SU-DHL-6 (cell line): ENCODE measurements at regions not wholly inside any gene's neighbourhood (a gene's known extent, or its start where the extent isn't known, plus 50 kb on each side); places are given as distances from the start of the nearest gene placed in this dataset.

Source experiments
- H2AFZ ChIP-seq: fragments of 200-600 bp; sonication (generic); 2 replicates; pipeline ENCODE4 v1.6.1; 2014; ENCODE audit warnings: low read depth, mild to moderate bottlenecking, moderate library complexity, mixed read lengths, antibody characterized with exemption, low read length; ENCODE audit not compliant: severe bottlenecking
- H3F3A ChIP-seq: fragments of 200-600 bp; shearing (Covaris generic); 2 replicates; pipeline ENCODE4 v1.6.0; 2016; ENCODE audit warnings: antibody characterized with exemption, mild to moderate bottlenecking; ENCODE audit not compliant: insufficient read depth
- H3K27ac ChIP-seq: fragments of 200-600 bp; sonication (generic); 2 replicates; pipeline ENCODE4 v1.5.1; 2016; ENCODE audit warnings: low read depth, mild to moderate bottlenecking, low read length, moderate library complexity, mixed read lengths
- H3K27me3 ChIP-seq: fragments of 200-600 bp; sonication (generic), shearing (Covaris generic); 2 replicates; pipeline ENCODE4 v1.6.0; 2014; ENCODE audit warnings: mild to moderate bottlenecking, low read length
- H3K36me3 ChIP-seq: fragments of 200-600 bp; sonication (generic); 2 replicates; pipeline ENCODE4 v1.6.1; 2014; ENCODE audit warnings: mild to moderate bottlenecking, low read length, mixed read lengths
- H3K4me2 ChIP-seq: fragments of 300-600, 200-600 bp; shearing (Covaris generic), sonication (generic); 2 replicates; pipeline ENCODE4 v1.6.0; 2014; ENCODE audit warnings: low read length, low read depth, mild to moderate bottlenecking; ENCODE audit not compliant: poor library complexity, severe bottlenecking
- H3K4me3 ChIP-seq: fragments of 200-600 bp; sonication (generic); 2 replicates; pipeline ENCODE4 v1.5.1; 2014; ENCODE audit warnings: antibody characterized with exemption, low read length, mild to moderate bottlenecking, mixed read lengths; ENCODE audit not compliant: insufficient read depth, poor library complexity, severe bottlenecking
- H3K79me2 ChIP-seq: fragments of 200-600 bp; sonication (generic); 2 replicates; pipeline ENCODE4 v1.6.1; 2014; ENCODE audit warnings: mild to moderate bottlenecking, low read length, moderate library complexity; ENCODE audit not compliant: insufficient read depth
- H3K9ac ChIP-seq: fragments of 200-600 bp; sonication (generic); 2 replicates; pipeline ENCODE4 v1.7.0; 2014; ENCODE audit warnings: mild to moderate bottlenecking, low read length
- H3K9me2 ChIP-seq: fragments of 200-600 bp; sonication (generic); replicated peaks from 2 replicates; pipeline ENCODE4 v1.6.1; 2014; ENCODE audit warnings: low read length; ENCODE audit not compliant: insufficient read depth
- H3K9me3 ChIP-seq: fragments of 200-600 bp; sonication (generic); 2 replicates; pipeline ENCODE4 v1.6.1; 2014; ENCODE audit warnings: low read length, mixed read lengths; ENCODE audit not compliant: insufficient read depth
- H4K20me1 ChIP-seq: fragments of 200-600 bp; sonication (generic); 2 replicates; pipeline ENCODE4 v1.6.1; 2014; ENCODE audit warnings: low read depth, mild to moderate bottlenecking, antibody characterized with exemption, low read length, moderate library complexity, mixed read lengths
- EZH2phosphoT487 ChIP-seq: fragments of 200-600 bp; sonication (generic), shearing (Covaris generic); conservative IDR thresholded peaks from 2 replicates; pipeline ENCODE4 v1.6.1; 2018; ENCODE audit warnings: mild to moderate bottlenecking, antibody characterized with exemption, low read length, moderate library complexity, mixed read lengths
- TF ChIP-seq, protein P1 (sequence below): fragments of 200-600 bp; sonication (generic); IDR thresholded peaks from one replicate; pipeline ENCODE4 v1.5.1; 2017; ENCODE audit warnings: antibody characterized with exemption, mild to moderate bottlenecking, low read length, moderate library complexity; ENCODE audit not compliant: insufficient read depth, poor library complexity, severe bottlenecking

DNA sequence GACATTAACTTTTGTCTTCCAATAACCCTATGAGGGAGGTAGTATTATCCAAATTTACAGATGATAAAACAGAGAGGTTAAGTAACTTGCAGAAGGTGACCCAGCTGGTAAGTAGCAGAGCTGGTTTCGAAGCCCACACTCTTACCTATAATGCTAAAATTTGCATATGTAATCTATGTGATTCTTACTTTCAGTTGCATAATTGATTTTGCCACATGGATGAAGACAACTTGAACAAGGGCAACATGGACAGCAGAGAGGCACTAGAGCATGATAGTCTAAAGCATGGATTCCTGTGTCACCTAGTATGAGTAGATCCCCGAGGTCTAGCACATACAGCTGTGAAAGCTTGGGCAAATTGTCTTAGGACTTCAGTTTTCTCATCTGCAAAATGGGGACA, 117.6 kb upstream of the DTNBP1 start:
- Histone ChIP-seq H3K4me2 (no peak overlapping the region), H3K36me3 (no peaks in the 10 kb centered on the region), H4K20me1 (no peaks in the 10 kb centered on the region), H3K9ac (no peak overlapping the region), H3K4me3 (no peak overlapping the region), H2AFZ (no peak overlapping the region), H3K79me2 (no peaks in the 10 kb centered on the region), H3F3A (no peaks in the 10 kb centered on the region), H3K27me3 (no peaks in the 10 kb centered on the region), H3K9me3 (no peaks in the 10 kb centered on the region), H3K9me2 (no peaks in the 10 kb centered on the region), H3K27ac (no peak overlapping the region)
- TF ChIP-seq, protein P1, sequence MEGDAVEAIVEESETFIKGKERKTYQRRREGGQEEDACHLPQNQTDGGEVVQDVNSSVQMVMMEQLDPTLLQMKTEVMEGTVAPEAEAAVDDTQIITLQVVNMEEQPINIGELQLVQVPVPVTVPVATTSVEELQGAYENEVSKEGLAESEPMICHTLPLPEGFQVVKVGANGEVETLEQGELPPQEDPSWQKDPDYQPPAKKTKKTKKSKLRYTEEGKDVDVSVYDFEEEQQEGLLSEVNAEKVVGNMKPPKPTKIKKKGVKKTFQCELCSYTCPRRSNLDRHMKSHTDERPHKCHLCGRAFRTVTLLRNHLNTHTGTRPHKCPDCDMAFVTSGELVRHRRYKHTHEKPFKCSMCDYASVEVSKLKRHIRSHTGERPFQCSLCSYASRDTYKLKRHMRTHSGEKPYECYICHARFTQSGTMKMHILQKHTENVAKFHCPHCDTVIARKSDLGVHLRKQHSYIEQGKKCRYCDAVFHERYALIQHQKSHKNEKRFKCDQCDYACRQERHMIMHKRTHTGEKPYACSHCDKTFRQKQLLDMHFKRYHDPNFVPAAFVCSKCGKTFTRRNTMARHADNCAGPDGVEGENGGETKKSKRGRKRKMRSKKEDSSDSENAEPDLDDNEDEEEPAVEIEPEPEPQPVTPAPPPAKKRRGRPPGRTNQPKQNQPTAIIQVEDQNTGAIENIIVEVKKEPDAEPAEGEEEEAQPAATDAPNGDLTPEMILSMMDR: no peak
- TF ChIP-seq EZH2phosphoT487: no peak

DNA sequence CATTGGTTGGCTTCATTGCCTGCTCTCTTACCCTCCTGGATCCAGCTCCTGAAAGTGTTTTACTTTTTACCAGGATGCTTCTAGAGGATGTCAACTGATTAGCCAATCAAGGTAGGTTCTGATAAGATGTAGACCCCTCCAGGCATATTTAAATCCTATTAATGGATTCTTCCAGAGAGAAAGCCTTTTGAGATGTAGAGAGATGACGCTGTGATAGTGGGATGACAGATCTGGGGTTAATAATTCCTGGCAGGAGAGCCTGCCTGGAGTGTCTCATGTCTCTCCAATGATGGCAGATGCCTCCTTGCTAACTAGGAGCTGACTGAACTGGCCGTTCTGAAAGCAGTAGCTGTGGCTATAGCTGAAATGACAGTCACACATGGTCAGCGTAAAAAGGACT, 116.9 kb upstream of the DTNBP1 start:
- Histone ChIP-seq H3F3A (no peaks in the 10 kb centered on the region), H3K9me3 (no peaks in the 10 kb centered on the region), H3K79me2 (no peaks in the 10 kb centered on the region), H4K20me1 (no peaks in the 10 kb centered on the region), H3K9me2 (no peaks in the 10 kb centered on the region), H3K36me3 (no peaks in the 10 kb centered on the region), H3K9ac (no peak overlapping the region), H3K27ac (no peak overlapping the region), H3K27me3 (no peaks in the 10 kb centered on the region), H3K4me3 (no peak overlapping the region), H3K4me2 (no peak overlapping the region), H2AFZ (no peak overlapping the region)
- no peak for TF ChIP-seq EZH2phosphoT487
- TF ChIP-seq, protein P1: no peak

DNA sequence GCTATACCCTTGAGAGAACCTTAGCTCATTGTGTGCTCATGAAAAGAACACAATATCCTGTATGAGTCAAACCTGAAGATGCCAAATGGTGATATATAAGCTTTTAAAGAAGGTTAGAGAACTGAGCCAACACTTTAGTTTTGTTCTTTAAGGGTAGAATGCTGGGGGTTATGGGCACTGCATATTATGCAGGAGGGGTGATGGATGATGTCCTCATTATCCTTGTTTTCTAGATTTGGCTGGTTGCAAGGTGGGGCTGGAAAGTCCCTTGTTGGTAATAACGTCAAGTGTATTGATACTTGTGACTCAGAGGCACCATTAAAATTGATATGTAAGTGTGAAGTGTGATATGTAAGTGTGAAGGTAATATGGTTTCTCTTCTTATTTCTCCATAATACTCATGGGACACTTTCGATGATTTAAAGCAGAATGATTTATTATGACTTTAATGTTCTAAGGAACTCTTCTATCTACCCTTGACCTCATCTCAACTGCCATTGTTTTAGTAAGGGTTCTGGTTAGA, 113.7 kb upstream of the DTNBP1 start:
- Histone ChIP-seq H3K4me2 (no peak overlapping the region), H3K79me2 (no peaks in the 10 kb centered on the region), H3K36me3 (no peaks in the 10 kb centered on the region), H3K27ac (no peak overlapping the region), H3K4me3 (no peak overlapping the region), H3K27me3 (no peaks in the 10 kb centered on the region), H3K9me2 (no peaks in the 10 kb centered on the region), H4K20me1 (no peaks in the 10 kb centered on the region), H3F3A (no peaks in the 10 kb centered on the region), H3K9me3 (no peaks in the 10 kb centered on the region), H2AFZ (no peak overlapping the region), H3K9ac (no peak overlapping the region)
- TF ChIP-seq, protein P1: no peak
- no peak for TF ChIP-seq EZH2phosphoT487
